ENCODE measurements at regions not wholly inside any gene's neighbourhood (a gene's known extent, or its start where the extent isn't known, plus 50 kb on each side); places are given as distances from the start of the nearest gene placed in this dataset.
"Not testable (repeated sequence)": the region's sequence is repeated elsewhere in the genome, so short reads cannot be mapped to it uniquely, and the experiment has no call there.

DNA sequence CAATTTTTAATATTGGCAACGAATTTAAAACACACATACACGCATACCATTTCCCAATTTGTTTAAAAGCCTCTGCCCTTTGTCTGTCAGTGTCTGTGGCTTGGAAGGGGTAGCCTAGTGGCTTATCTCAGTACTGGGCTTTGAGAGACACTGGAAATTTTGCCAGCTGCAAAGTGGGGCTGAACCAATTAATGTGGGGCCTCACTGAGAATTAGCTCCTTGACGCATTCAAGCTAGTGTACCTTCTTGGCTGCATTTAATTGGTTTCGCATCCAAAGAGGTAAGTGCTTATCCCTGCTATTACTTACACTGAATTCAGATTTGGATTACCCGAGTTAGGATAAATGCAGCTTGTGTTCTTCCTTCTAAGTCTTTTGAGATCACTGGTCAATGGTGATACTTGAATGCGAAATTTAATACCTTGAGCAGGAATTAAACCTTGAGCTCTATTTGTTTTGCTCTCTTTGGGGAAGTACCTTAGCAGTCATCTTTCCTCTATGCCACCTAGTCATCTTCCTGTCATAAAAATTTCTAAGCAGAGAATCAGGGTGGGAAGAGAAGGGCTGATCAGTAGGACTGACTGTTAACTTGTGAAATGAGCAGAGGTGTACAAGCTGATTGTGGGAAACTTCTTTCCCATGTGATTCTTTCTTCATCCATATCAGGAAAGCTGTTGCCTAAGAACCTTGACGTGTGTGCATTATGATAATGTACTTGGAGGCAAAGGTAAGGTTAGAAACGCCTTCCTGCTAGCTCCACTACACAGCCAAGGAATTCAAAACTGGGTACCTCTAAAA is 187.7 kb upstream of the E2F8 start:
- DNase-seq: peak; percentile 56

DNA sequence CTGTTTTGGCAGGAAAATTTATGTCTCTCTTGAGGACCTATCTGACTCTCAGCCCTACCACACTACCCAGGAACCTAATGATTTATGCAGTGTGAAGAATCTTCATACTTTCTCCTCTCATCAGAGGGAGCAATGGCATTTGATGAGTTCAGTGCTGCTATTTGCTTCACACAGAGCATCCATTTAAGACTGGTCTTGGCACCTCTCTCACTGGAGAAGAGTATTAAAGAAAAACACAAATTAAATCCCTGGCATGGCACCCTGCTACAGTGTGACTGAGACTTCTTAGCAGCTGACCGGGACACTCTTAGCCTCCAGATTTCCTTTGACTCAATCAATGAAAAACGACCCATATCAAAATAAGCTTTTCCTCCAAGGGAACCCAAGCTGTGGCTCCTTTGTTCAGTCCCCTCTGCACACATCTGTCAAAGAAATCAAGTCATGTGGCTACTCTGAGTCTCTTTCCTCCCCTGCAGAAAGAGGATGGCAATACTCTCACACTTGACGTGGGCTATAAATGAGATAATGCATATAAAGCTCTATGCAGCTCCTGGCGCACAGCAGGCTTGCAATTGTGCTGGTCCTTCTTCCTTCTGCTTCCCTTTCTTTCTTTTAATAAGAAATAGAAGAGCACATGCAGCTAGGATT is 186.1 kb upstream of the E2F8 start:
- no peak for DNase-seq

DNA sequence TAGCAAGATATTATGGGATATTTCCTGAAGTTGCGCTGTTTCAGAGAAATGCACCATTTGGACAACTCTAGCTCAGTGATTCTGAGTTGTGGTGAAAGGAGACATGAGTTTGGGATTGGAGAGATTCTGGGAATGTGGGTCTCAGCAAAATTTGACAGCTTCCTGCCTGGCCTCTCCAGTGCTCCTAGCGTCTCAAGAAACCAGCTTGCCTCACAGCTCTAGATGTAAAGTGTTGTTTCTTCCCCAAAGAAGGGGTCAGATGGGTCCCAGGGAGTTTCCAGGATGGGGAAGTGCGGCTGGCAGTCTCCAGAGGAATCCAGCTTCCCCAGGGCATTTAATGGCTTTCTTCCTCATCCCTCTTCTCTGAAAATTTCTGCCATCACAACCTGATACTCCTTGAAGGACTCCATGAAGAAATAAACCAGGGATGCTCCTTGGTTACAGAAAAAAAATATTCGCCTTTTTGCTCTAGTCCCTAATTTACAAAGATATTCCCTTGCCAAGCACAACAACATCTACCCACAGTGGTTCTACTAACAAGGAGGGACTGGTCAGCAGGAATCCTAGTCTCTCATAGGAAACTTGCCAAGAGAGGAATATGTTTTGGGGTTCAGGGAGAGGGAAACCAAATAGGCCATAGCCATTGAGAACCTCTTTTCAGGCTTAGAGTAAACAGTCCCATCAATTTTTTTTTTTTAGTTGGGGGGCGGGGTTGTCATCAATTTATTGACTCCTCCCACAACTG is 185.4 kb upstream of the E2F8 start:
- DNase-seq: no peak

DNA sequence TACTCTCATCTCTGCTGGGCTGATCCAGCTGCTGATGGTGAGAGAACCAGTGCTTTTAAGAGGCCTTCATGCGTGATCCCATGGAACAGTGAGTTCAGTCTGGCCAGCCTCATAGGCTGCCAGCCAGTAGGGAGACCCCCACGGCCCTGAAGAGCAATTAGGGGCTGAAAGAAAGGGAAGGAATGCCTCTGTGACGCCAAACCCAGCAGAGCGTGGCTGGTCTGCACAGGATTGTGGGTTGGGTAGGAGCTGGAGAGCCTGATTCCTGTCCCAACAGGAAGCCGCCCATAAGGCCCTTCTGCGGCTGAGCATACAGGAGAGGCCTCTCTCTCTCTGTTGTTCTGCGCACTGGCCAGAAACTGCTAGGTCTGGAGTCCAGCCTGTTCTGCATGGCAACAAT is 181.5 kb upstream of the E2F8 start:
- DNase-seq: no peak

DNA sequence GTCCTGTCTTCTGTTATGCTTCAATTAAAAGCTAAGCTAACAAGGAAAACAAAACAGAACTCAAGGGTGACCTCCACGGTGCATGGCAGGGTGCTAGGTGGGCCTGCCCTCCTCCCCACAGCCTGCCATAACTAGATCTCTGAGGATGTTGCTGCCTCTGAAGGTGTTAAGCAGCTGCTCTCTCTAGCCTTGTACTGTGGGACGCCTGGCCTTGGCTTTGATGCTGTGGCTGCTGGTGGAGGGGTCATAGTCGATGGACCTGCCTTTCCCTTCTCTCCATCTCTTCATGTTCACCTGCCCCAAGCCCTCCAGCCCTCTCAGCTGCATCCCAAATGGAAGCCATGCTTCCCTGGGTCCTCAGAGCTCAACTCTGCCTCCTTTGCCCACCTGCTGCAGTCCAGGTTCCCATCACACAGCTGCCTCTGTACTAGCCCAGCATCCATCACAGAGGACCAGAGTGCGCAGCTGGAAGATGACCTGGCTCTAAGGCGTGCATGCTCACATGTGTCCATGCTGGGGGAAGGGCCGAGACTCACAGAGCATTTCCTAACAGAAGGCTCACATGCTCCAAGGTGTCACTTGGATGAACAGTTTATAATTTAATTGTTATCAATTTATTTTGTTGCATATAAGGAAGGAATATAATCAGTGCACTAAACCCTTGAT is 180.3 kb upstream of the E2F8 start:
- no peak for DNase-seq

DNA sequence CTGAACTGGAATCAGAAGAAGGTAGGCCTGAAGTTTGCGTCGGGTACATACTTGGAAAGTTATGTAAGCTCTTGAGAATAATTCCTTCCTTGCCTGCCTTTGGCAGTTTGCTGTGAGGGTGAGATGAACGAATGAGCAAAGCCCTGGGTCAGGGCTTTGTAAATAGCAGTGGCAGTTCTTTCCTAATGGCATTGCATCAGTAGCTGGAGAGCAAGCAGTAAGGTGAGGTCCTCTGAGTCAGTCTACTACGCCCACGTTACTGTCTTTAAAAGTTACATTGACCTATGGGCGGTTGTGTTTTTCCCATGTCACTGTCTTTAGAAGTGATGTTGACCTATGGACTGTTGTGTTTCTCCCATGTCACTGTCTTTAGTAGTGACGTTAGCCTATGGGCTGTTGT is 179.1 kb upstream of the E2F8 start:
- no peak for DNase-seq

DNA sequence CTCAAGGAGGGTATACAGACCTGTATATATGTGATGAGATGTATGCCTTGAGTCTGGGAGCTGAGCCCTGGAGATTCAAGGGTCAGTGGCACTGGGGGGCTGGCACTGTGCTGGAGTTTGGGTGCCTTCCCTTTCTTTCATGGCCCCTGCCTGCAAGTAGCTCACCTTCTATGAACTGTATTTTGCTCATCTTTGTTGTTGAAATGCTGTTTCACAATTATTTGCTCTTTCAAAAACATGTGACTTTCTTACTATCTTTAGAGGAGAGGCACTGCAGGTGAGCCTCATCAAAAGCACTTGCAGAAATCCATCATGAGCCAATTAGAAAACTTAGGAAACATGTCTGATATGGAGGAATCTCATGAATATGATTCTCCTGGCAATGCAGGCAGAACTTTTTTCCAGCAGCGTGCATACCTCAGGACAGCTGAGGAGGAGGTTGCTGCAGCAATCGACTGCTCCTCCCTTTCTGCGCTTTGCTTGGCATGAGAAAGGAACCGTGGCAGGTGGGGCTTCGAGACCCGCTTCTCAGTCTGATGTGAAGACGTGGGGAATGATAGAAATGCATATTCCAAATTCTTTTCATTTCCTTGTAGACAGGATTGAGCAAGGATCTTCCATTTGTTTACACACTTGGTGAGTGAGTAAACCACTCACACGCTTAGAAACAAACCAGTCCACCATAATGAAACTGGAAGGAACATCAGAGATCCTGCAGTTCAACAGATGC is 178.4 kb upstream of the E2F8 start:
- DNase-seq: no peak

DNA sequence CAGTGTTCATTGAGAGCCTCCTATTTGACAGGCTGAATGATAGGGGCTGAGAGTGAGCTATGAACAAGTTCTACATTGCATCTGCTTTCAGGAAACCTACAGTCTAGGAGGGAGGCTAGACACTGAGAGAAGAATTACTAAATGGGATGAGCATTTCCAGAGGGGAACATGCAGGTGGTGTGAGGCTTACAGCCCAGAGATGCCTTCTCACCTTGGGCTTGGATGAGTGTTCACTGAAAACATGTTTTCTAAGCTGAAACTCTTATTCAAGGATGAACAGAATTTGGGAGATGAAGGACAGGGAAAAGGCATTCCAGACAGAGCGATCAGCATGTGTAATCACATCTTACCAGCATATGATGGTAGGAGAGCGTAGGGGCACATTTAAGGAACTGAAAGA is 177.5 kb upstream of the E2F8 start:
- DNase-seq: no peak

DNA sequence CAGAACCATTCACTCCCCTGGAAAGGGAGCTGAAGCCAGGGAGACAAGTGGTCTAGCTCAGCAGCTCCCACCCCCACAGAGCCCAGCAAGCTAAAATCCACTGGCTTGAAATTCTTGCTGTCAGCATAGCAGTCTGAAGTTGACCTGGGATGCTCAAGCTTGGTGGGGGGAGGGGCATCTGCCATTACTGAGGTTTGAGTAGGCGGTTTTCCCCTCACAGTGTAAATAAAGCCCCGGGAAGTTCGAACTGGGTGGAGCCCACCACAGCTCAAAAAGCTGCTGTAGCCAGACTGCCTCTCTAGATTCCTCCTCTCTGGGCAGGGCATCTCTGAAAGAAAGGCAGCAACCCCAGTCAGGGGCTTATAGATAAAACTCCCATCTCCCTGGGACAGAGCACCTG is 171.3 kb upstream of the E2F8 start:
- DNase-seq: not testable (repeated sequence)

DNA sequence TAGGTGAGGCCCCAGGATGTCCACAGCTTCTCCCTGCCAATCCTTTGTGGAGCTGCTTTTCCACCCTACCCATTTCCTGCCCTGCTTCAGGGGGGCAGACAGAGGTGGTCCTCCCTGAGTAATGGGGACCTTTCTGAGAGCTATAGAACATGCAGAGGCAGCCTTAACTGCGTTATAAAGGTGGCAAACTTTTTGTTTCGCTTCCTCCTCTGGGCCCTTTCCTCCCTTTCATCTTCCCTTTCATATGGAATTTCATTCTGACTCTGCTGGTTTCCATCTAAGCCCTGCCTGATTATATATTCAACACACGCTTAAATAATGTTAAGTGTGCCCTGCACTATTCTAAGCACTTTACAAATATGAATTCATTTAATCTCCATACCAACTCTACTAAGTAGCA is 169.3 kb upstream of the E2F8 start:
- DNase-seq: no peak

DNA sequence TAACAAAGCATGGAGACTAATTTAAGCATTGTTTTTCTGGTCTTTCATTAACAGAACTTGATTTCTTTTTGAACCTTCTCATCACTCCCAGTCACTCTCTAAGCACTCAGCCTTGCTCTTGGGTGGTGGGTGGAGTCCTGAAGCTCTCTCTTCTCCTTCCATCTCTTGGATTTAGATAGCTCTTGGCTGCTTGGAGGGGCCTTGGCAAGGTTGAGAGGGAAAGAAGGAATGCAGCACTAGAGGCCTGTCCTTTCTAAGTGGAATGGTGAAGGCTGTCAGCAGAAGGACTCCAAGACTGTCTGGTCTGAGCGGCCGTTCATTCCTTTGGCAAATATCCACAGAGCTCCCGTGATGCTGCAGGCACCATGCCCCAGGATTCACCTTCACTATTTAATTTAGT is 168.6 kb upstream of the E2F8 start:
- no peak for DNase-seq

DNA sequence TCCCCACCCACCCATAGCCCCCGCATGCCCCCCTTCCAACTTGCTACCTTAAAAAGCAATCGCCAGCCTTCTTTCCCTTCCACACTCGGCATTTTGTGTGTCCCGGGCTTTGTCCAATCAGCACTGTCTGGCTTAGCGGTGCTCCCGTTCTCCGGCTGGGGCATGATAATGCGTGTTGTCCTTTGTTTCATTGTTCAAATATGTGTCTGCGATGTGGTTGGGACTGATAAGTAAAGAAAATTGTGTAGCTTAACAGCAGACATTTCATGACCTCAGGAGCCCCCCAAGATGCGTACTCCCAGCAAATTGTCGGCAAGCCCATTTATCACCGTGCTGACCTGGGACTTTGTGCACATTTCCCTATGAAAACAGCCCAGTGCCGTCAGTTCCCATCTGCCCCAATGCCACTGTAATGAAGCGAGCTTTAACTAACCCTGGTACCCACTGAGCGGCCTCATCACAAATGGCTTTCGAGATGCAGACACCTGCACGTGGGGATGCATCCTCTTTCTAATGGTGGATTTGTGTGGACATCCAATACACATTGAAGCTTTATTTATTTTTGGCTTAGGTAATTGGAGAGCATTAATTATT is 167.0 kb upstream of the E2F8 start:
- no peak for DNase-seq

DNA sequence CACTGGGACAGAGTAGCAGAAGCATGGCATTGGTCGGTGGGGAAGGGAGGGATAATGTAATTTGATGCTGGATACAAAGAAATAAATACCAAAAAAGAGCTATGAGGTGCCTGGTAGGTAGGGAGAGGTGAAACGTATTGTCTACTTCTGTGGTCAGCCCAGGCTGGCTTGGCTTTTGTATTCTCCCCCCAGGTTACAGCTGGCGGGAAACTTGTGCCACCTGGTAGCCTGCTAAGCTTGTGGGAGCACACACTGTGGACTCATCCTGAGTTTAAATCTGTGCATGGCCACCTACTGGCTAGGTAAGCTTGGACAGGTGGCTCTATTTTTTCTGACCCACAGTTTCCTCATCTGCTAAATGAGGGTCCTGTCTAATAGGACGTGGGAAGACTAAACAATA is 165.2 kb upstream of the E2F8 start:
- DNase-seq: no peak

DNA sequence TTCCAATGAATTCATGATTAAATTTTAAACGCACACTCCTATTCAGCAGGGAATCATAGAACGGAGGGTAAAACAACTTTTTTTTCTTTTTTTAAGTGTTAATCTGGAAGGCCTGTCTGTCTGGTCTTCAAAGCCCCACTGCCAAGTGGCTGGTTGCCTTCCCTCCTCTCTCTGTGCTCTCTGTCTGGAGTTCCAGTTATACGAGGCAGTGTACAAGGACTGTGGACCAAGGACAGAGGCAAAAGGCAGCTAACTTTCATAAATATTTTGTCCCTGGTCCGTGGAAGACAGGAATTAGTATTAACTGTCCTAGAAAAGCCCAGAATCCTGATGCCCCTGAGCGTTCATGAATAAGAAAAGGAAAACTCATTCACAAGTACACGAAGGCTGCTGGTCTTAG is 164.0 kb upstream of the E2F8 start:
- DNase-seq: no peak

DNA sequence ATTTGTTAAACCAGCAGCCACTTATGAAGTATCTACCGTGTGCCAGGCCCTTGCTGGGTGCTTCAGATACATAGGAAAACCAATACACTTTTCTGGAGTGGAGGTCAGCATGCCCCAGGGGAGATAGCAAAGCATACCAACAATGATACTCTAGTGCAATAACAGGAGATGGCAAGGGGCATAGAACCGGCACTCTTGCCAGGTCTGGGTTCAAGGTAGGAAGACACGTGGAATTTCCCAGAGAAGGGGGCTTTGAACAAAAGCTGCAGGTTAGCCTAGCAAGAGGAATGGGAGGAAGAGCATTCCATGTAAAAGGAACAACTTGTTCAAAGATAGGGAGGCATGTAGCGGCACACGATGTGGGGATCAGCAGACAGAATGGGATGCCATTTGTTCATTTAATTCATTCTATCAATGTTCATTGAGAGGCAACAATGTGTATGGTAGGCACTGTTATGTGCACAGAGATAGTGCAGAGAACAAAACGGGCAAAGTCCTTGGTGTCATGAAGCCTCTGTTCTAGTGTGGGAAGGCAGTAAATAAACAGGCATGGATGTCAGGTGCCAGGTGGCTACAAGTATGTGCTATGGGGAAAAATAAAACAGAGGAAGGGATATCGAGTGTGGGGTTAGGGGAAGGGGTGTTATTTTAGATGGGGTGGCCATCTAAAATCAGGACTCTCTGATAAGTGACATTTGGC is 162.6 kb upstream of the E2F8 start:
- DNase-seq: no peak

DNA sequence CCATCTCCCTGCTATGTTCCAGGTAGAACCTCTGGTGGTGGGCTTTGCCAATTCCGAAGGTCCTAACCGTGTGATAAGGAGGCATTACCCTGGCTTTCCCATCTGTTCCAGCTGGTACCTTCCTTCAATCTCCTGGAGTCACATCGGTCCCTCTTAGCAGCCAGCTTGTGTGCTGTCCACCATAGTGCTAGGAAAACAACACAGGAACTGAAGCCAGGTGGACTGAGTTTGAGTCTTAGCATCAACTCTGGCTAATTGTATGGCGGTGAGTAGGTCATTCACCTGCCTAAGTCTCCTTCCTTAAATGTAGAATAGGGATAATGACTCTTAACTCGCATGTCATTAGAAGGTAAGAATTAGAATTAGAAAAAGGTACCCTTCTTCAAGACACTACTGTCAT is 159.6 kb upstream of the E2F8 start:
- DNase-seq: no peak

DNA sequence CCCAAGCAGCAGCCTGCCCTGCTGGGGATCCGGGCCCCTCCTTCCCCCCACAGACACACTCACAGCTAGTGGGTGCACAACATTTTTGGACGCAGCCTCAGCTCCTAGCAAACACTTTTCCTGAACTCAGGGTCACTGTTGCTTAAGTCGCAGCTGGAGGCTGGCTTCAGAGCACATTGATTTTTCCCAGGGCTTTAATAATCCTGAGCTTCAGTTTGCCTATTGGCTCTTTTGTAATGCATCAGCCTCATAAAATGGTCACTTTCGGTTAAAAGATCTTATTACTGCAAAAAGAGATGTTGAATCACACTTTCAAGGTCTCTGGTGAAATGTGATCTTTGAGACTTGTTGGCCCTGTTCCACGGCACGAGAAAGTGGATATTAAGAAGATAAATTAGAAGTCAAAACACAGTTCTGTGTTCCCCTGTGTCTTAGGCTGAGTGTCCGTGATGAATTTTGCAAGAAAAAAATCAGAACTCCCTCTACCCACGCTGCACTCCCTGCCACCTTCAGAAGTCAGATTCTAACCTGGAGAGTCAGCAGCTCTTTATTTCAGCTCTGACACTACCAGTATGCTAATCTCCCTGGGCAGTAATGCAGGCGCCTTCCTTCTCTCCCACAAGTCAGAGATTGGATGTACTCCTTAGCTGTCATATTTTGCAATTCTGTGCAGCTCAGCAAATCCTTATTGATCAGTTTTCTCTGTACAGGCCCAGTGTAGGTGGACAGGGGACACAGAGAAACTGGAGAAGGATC is 158.2 kb upstream of the E2F8 start:
- no peak for DNase-seq

DNA sequence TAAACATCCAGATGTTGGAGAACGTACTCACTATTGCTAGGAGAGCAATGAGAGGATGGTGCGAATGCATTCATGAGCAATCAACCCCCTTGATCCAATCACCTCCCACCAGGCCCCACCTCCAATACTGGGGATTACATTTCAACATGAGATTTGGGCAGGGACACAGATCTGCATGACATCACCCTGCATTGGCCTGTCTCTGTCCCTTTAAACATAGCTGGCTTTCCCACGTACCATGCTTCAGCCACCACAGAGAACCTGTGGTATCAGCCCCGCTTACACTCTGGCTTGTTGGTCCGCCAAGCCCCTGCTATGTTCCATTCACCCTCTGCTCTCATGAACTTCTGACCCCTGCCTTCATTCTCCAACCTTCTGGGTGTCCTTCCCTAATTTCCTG is 157.5 kb upstream of the E2F8 start:
- no peak for DNase-seq

DNA sequence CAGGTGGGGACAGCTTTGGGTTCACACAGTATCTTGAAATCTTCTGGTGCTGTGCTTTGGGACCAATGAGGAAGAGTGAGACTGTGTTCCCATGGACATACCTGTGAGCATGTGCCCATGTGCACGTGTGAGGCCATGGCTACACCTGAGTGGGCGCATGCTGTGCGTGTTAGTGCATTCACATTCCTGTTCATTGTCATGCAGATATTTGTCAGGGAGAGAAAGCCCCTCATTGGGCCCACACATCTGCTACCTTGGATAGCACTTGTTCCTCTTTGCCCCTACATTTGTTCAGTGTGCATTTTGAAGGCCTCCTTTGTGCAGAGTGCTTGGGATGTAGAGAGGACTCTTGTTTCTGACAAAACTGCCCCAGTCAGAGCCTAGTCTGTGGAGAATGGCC is 154.3 kb upstream of the E2F8 start:
- no peak for DNase-seq

DNA sequence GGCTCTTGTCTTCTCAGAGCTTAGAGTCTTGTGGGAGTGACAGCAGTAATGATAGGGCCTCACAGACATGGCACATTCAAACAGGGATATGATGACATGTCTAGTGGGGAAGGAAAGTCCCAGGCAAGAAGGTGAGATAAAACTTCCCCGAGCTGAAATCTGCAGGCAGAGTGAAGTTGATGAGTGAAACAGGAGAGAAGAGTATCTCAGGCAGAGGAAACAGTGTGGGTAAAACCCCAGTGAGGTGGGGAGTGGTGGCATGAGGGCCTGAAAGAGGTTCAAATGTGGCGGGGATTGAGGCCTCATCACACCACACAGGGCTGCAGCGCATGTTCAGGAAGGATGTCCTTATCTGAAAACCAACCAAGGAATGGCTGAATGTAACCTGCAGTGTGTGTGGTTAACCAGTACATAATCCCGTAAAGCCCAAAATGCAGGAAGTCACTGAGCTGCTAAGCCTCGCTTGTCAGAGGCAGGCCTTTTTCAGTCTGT is 153.8 kb upstream of the E2F8 start:
- DNase-seq: no peak

DNA sequence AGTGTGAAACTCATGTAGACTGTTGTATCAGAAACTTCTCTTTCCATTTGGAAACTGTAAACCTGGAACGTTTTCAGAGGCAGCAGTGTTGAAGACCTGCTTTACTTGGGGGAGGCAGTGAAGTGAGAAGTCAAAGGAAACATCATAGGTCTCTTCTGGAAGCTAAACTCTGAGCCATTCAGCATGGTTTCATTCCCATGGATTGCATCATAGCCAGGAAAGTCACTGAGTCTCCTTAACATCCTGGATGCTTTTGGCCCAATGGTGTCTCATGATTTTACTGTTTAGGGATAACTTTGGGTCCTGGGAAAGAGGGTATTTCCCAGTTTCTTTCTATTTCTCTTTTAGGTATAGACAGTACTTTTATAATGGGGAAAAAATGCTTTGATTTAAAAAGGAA is 153.2 kb upstream of the E2F8 start:
- DNase-seq: no peak

All from NCI-H187 treated with DMSO at 0.1 percent for 48 hours (cell line).